Adipocyte (in vitro differentiated cells): ENCODE measurements at regions not wholly inside any gene's neighbourhood (a gene's known extent, or its start where the extent isn't known, plus 50 kb on each side); places are given as distances from the start of the nearest gene placed in this dataset.

Source experiments
- DNase-seq: peaks from one replicate; pipeline ENCODE4 v3.0.0-alpha.2; 2015; ENCODE audit warnings: low read depth
- H3K27me3 ChIP-seq: replicated peaks from 2 replicates; pipeline ENCODE4 v1.7.0; 2013; ENCODE audit warnings: mild to moderate bottlenecking, low read length, moderate library complexity; ENCODE audit not compliant: control insufficient read depth, insufficient read depth
- H3K36me3 ChIP-seq: 2 replicates; pipeline ENCODE4 v1.7.0; 2013; ENCODE audit warnings: low read length, mild to moderate bottlenecking, moderate library complexity; ENCODE audit not compliant: control insufficient read depth, insufficient read depth, severe bottlenecking
- H3K4me1 ChIP-seq: 2 replicates; pipeline ENCODE4 v1.7.0; 2013; ENCODE audit warnings: mild to moderate bottlenecking, low read length, moderate library complexity; ENCODE audit not compliant: control insufficient read depth, insufficient read depth
- H3K4me3 ChIP-seq: 2 replicates; pipeline ENCODE4 v1.7.0; 2013; ENCODE audit warnings: mild to moderate bottlenecking, low read length, moderate library complexity
- H3K9ac ChIP-seq: 2 replicates; pipeline ENCODE4 v1.7.0; 2013; ENCODE audit warnings: mild to moderate bottlenecking, low read length, moderate library complexity
- H3K9me3 ChIP-seq: 2 replicates; pipeline ENCODE4 v1.7.0; 2013; ENCODE audit warnings: mild to moderate bottlenecking, low read length, moderate library complexity; ENCODE audit not compliant: control insufficient read depth

- Histone ChIP-seq H3K4me3 (no peak overlapping the region), H3K9ac (no peak overlapping the region), H3K9me3 (no peaks in the 10 kb centered on the region), H3K27me3 (no peaks in the 10 kb centered on the region), H3K36me3 (no peaks in the 10 kb centered on the region), H3K4me1 (peaks cover 29% of the 10 kb centered on the region)
- DNase-seq = no peak
Observed at GRCh38 chr1:58929671-58930325, 146.0 kb upstream of the JUN start.

GRCh38 chr1:58931024-58931423 is 147.2 kb upstream of the JUN start:
- H3K4me1 ChIP-seq = peaks cover 26% of the 10 kb centered on the region
- no peak overlapping the region for H3K9ac ChIP-seq
- no peak overlapping the region for H3K4me3 ChIP-seq
- no peak for DNase-seq
- no peaks in the 10 kb centered on the region for H3K27me3 ChIP-seq
- no peaks in the 10 kb centered on the region for H3K9me3 ChIP-seq
- no peaks in the 10 kb centered on the region for H3K36me3 ChIP-seq

DNA sequence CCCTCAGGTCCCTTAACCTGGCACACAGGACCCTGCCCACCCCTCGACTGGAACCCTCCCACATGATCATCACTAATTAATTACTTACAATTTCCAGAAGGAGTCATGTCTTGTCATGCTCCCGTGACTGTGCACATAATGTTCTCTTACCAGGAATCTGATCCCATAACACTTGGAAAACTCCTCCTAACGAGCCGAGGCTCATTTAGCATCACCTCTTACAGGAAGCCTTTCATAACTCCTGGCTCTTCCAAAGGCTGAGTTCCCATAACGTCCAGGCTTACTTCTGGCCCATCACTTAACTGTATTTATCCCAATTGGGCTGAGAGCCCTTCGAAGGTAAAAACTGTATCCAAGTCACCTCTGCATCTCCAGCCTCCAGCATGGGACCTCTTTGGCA is 147.9 kb upstream of the JUN start:
- Histone ChIP-seq H3K9ac (no peak overlapping the region), H3K4me1 (peaks cover 21% of the 10 kb centered on the region), H3K9me3 (no peaks in the 10 kb centered on the region), H3K4me3 (no peak overlapping the region), H3K36me3 (no peaks in the 10 kb centered on the region), H3K27me3 (no peaks in the 10 kb centered on the region)
- no peak for DNase-seq

GRCh38 chr1:58932859-58933598 is 149.2 kb upstream of the JUN start:
- Histone ChIP-seq H3K4me3 (no peak overlapping the region), H3K4me1 (peaks cover 21% of the 10 kb centered on the region), H3K27me3 (no peaks in the 10 kb centered on the region), H3K36me3 (no peaks in the 10 kb centered on the region), H3K9me3 (no peaks in the 10 kb centered on the region), H3K9ac (peak overlapping the region; percentile 27)
- DNase-seq = peak; percentile 80

DNA sequence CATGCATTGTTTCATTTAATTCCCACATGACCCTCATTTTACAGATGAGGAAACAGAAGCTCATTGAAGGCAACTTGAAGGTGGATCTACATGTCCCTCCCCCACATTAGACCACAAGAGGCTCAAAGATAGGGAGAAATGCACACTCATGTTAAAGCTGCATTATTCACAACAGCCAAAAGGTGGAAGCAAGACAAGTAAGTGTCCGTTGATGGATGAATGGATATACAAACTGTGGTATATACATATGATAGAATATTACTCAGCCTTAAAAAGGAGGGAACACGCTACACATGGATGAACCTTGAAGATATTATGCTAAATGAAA is 149.7 kb upstream of the JUN start:
- no peak overlapping the region for H3K4me3 ChIP-seq
- peak; percentile 7 for DNase-seq

GRCh38 chr1:58934706-58935105 is 150.9 kb upstream of the JUN start:
- Histone ChIP-seq H3K36me3 (no peaks in the 10 kb centered on the region), H3K4me3 (no peak overlapping the region), H3K4me1 (peaks cover 19% of the 10 kb centered on the region), H3K9ac (no peak overlapping the region), H3K27me3 (no peaks in the 10 kb centered on the region), H3K9me3 (no peaks in the 10 kb centered on the region)
- DNase-seq = no peak

More for the DNA sequence above, 149.7 kb upstream of the JUN start:
- H3K36me3 ChIP-seq = no peaks in the 10 kb centered on the region
- no peaks in the 10 kb centered on the region for H3K27me3 ChIP-seq
- peaks cover 21% of the 10 kb centered on the region for H3K4me1 ChIP-seq
- H3K9ac ChIP-seq = no peak overlapping the region
- no peaks in the 10 kb centered on the region for H3K9me3 ChIP-seq

GRCh38 chr1:58936973-58937372 is 153.1 kb upstream of the JUN start:
- Histone ChIP-seq H3K27me3 (no peaks in the 10 kb centered on the region), H3K9ac (no peak overlapping the region), H3K9me3 (no peaks in the 10 kb centered on the region), H3K4me3 (no peak overlapping the region), H3K36me3 (no peaks in the 10 kb centered on the region), H3K4me1 (peaks cover 16% of the 10 kb centered on the region)
- no peak for DNase-seq

DNA sequence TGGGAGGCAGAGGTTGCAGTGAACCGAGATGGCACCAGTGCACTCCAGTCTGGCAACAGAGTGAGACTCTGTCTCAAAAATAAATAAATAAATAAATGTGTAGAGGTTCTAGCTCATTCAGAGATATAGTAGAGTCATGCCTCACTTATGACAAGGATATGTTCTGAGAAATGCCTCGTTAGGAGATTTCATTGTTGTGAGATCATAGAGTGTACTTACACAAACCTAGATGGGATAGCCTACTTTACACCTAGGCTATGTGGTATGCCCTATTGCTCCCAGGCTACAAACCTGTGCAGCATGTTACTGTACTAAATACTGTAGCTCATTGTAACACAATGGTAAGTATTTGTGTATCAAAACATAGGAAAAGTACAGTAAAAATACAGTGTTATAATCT is 155.3 kb upstream of the JUN start:
- DNase-seq = no peak
- Histone ChIP-seq H3K9me3 (no peaks in the 10 kb centered on the region), H3K9ac (no peak overlapping the region), H3K4me3 (no peak overlapping the region), H3K36me3 (no peaks in the 10 kb centered on the region), H3K27me3 (no peaks in the 10 kb centered on the region), H3K4me1 (no peaks in the 10 kb centered on the region)

DNA sequence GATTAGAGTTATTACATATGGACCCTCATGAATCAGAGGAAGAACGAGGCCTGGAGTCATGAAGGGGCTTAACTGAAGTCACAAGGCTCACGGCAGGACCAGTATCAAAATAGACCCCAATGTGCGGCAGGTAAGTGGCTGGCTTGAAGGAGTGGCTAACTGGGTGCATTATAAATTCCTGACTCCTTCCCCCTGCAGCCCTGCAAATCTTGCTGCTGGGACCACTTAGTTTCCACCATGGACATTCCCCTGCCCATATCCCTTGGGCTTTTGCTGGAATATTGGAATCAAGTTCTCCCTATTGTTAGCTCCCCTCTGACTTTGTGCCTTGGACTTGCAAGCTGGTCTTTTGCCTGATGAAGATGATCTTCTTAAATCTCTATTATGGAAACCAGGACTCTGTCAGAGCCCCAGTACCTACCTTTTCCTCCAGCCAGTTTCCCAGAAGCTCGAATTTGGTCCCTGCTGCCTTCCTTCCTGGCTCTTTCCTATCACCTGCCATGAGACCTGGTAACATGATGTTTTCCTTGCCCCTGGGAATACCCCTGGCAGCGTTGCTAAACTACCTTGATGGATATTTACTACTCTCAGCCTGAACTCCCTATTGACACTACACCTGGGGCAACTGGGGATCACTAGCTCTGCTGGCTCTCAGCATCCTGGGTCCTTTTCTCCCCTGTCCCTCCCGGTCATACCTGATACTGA is 156.0 kb upstream of the JUN start:
- no peak for DNase-seq
- H3K36me3 ChIP-seq = no peaks in the 10 kb centered on the region
- no peaks in the 10 kb centered on the region for H3K9me3 ChIP-seq
- H3K9ac ChIP-seq = no peak overlapping the region
- H3K4me3 ChIP-seq = no peak overlapping the region
- no peaks in the 10 kb centered on the region for H3K4me1 ChIP-seq
- no peaks in the 10 kb centered on the region for H3K27me3 ChIP-seq

DNA sequence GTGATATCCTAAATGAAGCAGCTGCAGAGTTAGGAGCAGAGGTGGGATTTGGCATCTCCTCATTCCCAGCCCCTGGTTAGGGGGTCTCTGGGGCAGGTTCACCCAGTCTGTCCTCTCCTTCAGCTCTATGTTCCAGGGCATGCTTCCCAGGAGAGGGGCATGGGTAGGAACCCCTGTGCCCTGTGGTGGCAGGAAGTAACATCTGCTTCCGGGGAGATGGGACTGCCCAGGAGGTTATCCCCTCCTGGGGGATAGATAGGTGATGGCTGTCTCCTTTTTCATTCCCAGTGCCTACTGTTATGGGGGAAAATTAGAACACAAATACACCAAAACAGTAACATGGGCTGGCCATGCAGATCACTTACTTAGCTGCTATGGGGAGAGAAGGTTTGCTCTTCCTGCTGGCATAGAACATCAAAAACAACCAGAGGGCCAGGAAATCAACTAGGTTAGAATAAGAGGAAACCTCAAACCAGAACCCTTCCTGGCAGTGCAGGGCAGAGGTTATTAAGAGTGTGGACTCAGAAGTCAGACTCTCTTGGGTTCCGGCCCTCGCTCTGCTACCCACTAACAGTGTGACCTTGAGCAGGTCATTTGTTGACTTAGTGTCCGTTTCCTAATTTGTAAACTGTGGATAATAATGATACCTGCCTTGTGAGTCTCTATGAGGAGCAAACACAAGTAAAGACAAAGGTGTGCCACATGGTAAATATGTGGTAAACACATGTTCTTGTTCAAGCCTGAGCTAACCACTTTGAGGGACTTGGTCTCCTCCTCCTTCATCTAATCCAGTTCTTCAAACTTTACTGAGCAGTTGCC is 157.8 kb upstream of the JUN start:
- H3K4me1 ChIP-seq = no peaks in the 10 kb centered on the region
- H3K9me3 ChIP-seq = no peaks in the 10 kb centered on the region
- H3K4me3 ChIP-seq = no peak overlapping the region
- no peak for DNase-seq
- H3K27me3 ChIP-seq = no peaks in the 10 kb centered on the region
- H3K9ac ChIP-seq = no peak overlapping the region
- H3K36me3 ChIP-seq = no peaks in the 10 kb centered on the region

- no peaks in the 10 kb centered on the region for H3K36me3 ChIP-seq
- DNase-seq = no peak
- no peaks in the 10 kb centered on the region for H3K9me3 ChIP-seq
- H3K4me3 ChIP-seq = no peak overlapping the region
- H3K4me1 ChIP-seq = no peaks in the 10 kb centered on the region
- no peak overlapping the region for H3K9ac ChIP-seq
- no peaks in the 10 kb centered on the region for H3K27me3 ChIP-seq
Observed at GRCh38 chr1:58942759-58943191, 158.9 kb upstream of the JUN start.
